Large intestine (tissue), 3 donors: ENCODE measurements at regions not wholly inside any gene's neighbourhood (a gene's known extent, or its start where the extent isn't known, plus 50 kb on each side); places are given as distances from the start of the nearest gene placed in this dataset.
A peak's percentile ranks its signal among the peaks of the same experiment; 100 is the strongest.
"Not testable (repeated sequence)": the region's sequence is repeated elsewhere in the genome, so short reads cannot be mapped to it uniquely, and the experiment has no call there.

ENCODE experiments used
- DNase-seq, 2 donors: peaks; one replicate each; pipeline versions ENCODE4 v3.0.0 to v3.0.0-alpha.2; 2013
- H3K27ac ChIP-seq: one replicate; pipeline ENCODE4 v1.5.1; 2013; ENCODE audit warnings: low read length
- H3K27me3 ChIP-seq: 2 replicates; pipeline ENCODE4 v1.6.1; 2013; ENCODE audit warnings: low read length; ENCODE audit not compliant: control insufficient read depth, insufficient read depth
- H3K36me3 ChIP-seq: 2 replicates; pipeline ENCODE4 v1.6.1; 2013; ENCODE audit warnings: low read length; ENCODE audit not compliant: control insufficient read depth, insufficient read depth
- H3K4me1 ChIP-seq: one replicate; pipeline ENCODE4 v1.6.1; 2013; ENCODE audit warnings: low read length; ENCODE audit not compliant: control insufficient read depth, insufficient read depth
- H3K4me3 ChIP-seq: one replicate; pipeline ENCODE4 v1.5.1; 2013; ENCODE audit warnings: low read length
- H3K9me3 ChIP-seq: one replicate; pipeline ENCODE4 v1.6.1; 2013; ENCODE audit warnings: mild to moderate bottlenecking, low read depth, low read length, moderate library complexity; ENCODE audit not compliant: control insufficient read depth
- WGBS: methylation state at CpG from one replicate; pipeline ENCODE4 v1.1.5; 2013; ENCODE audit warnings: low lambda C conversion rate; ENCODE audit not compliant: insufficient coverage; 5-methylcytosine and 5-hydroxymethylcytosine counted together

DNA sequence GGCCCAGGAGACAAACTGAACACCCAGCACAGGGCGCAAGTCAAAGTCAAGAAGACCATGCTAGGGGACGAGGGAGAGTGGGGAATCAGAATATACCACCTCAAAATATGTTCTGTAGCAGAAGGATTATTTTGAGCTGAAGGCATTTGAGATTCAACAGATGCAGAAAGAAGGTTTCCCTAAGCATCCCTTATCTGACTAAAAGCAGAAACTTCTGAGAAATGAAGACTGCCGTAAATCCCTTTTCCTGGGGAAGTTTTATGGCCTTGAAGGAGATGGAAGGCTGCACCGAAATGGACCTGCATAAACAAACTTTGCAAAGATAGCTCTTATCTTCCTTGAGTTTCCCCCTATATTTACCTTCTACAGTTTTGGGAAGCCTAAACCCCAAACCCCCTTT is 72.8 kb downstream of the PTTG1 start:
- Histone ChIP-seq H3K27ac (no peak overlapping the region), H3K4me1 (peaks cover 3% of the 10 kb centered on the region), H3K4me3 (no peak overlapping the region), H3K9me3 (no peaks in the 10 kb centered on the region), H3K27me3 (no peaks in the 10 kb centered on the region), H3K36me3 (no peaks in the 10 kb centered on the region)
- WGBS = 0% methylated on average over 1 of the region's 4 CpGs
- DNase-seq = no peak

GRCh38 chr5:160496334-160496733 is 74.7 kb downstream of the PTTG1 start:
- WGBS = no CpG with 5 or more reads among the region's 6 CpGs
- Histone ChIP-seq H3K27ac (no peak overlapping the region), H3K27me3 (no peaks in the 10 kb centered on the region), H3K36me3 (no peaks in the 10 kb centered on the region), H3K4me1 (peaks cover 3% of the 10 kb centered on the region), H3K4me3 (no peak overlapping the region), H3K9me3 (no peaks in the 10 kb centered on the region)
- DNase-seq = no peak

GRCh38 chr5:160496784-160497183 is 75.1 kb downstream of the PTTG1 start:
- Histone ChIP-seq H3K4me1 (peaks cover 3% of the 10 kb centered on the region), H3K36me3 (no peaks in the 10 kb centered on the region), H3K9me3 (no peaks in the 10 kb centered on the region), H3K27me3 (no peaks in the 10 kb centered on the region), H3K27ac (no peak overlapping the region), H3K4me3 (no peak overlapping the region)
- DNase-seq = no peak
- 100% methylated on average over 1 of the region's 5 CpGs for WGBS

DNA sequence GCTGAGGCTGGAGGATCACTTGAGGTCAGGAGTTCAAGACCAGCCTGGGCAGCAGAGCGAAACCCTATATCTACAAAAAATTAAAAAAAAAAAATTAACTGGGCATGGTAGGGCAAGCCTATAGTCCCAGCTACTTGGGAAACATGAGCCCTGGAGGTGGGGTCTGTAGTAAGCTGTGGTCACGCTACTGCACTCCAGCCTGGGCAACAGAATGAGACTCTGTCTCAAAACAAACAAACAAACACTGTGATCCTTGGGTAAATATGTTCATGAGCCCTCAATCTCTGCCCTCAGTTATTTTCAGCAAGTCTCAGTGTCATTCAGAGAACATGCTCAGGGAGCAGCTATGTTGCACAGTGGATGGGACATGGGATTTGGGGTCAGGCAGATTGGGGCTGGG is 76.2 kb downstream of the PTTG1 start:
- 100% methylated on average over 1 of the region's 2 CpGs for WGBS
- Histone ChIP-seq H3K4me1 (peaks cover 3% of the 10 kb centered on the region), H3K27ac (no peak overlapping the region), H3K27me3 (no peaks in the 10 kb centered on the region), H3K36me3 (no peaks in the 10 kb centered on the region), H3K9me3 (no peaks in the 10 kb centered on the region), H3K4me3 (no peak overlapping the region)
- no peak for DNase-seq

DNA sequence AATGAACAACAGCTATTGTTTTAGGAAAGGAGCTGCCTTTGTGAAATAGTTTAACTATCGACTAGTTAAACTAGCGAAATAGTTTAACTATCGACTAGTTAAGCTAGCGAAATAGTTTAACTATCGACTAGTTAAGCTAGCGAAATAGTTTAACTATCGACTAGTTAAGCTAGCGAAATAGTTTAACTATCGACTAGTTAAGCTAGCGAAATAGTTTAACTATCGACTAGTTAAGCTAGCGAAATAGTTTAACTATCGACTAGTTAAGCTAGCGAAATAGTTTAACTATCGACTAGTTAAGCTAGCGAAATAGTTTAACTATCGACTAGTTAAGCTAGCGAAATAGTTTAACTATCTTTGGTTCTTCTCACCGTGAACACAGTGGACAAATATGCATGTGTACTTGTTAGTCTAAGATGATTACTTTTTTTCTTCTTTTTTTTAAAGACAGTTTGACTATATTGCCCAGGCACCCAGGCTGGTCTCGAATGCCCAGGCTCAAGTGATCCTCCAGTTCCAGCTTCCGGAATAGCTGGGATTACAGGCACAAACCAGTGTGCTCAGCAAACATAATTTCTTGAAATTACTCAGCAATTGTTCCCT is 76.9 kb downstream of the PTTG1 start:
- not testable (repeated sequence) for H3K4me3 ChIP-seq, H3K36me3 ChIP-seq, DNase-seq, H3K9me3 ChIP-seq, H3K4me1 ChIP-seq, H3K27me3 ChIP-seq, H3K27ac ChIP-seq
- WGBS = 100% methylated on average over 1 of the region's 21 CpGs

DNA sequence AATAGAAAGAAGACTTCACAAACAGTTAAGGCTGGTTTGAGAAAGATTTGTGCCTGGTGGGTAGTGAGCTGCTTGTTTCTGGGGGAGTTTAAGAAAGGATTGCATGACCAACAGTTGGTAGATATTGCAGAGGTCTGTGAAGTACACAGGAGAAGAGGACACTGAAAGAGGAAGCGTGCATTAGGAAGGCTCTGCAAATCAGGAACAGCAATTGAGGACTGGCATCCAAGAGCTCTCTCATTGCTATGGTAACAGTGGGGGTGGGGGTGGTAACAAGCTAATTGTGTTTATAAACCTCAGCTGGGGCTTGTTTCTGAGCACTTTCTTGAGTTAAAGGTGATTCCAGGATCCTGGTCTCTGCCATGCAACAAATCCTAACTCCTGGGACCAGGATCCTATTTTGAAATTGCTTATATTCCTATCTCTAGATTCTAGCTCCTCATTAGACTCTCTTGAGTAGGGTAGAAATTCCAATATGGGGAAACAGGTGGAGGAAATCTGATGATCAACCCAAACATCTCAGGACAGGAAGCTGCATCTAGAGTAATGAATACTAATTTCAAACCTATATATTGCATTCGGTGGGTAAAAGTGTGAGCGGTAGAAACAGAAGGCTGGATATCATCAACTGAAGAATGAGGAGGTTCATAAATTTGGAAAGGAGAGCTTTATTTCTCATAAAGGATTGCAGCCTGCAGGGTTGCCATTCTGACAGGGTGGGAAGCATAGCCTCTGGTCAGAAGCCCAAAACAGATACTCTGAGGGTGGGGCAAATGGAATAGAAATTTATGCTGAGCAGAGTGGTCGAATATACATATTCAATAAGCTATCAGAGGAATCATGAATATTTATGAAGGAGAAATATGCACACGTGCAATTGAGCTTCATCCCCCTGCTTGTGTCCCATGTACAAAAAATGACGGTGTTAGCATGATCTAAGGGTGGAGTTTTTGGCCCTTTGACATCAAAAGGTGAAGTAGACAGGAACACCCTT is 79.4 kb downstream of the PTTG1 start:
- Histone ChIP-seq H3K36me3 (no peaks in the 10 kb centered on the region), H3K27me3 (no peaks in the 10 kb centered on the region), H3K27ac (no peak overlapping the region), H3K4me3 (no peak overlapping the region), H3K9me3 (no peaks in the 10 kb centered on the region), H3K4me1 (peaks cover 3% of the 10 kb centered on the region)
- WGBS = 100% methylated on average over 1 of the region's 6 CpGs
- DNase-seq = no peak

- Histone ChIP-seq H3K4me1 (no peaks in the 10 kb centered on the region), H3K4me3 (no peak overlapping the region), H3K27me3 (no peaks in the 10 kb centered on the region), H3K9me3 (no peaks in the 10 kb centered on the region), H3K27ac (no peak overlapping the region), H3K36me3 (no peaks in the 10 kb centered on the region)
- DNase-seq = no peak
- WGBS = no CpG with 5 or more reads among the region's 2 CpGs
Observed at GRCh38 chr5:160504906-160505305, 83.3 kb downstream of the PTTG1 start.

DNA sequence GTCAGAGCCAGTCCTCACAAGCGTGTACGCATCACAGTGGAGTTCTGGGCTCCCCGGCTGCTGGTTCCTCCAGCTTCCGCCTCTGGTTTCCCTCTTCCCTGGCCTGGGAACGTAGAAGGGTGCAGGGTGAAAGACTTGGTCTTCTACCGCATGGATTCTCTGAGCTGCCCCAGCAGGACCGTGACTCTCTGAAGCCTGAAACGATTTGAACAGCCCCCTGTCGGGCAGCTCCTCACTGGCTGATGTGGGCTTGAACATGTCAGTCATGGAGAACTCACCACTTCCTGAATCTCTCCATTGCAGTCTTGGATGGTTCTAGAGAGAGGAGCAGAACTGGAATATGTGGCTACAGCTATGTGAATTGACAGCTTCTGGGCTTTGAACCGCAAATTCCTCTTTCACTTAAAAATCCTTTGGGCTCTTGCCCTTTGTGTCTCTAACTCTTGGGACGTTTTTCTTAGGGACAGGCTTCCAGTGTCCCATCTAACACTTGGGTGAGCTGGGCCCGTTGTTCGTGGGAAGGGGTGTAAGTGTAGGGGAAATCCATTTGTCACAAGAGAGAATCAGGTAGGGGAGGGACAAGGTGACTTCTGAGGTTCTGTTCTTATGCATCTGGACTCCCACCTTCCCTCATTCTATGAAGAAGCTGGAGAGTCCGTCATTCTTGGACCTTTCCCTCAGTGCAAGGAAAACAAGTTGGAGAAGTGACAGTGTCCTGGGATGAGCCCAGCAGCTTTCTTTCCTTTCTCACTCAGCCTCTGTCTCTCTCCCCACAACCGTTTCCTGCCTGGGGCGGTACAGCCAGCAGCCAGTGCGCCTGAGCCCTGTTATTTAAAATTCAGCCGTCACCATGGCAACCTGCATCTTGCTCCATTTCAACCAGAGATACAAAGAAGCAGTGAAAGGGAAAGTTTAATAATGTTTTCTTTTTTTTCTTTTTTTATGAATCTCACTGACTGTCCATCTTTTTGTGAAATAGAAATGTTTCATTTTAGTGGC is 84.7 kb downstream of the PTTG1 start:
- no peak overlapping the region for H3K4me3 ChIP-seq
- H3K36me3 ChIP-seq = no peaks in the 10 kb centered on the region
- no peaks in the 10 kb centered on the region for H3K27me3 ChIP-seq
- no peaks in the 10 kb centered on the region for H3K4me1 ChIP-seq
- H3K27ac ChIP-seq = no peak overlapping the region
- no CpG with 5 or more reads among the region's 18 CpGs for WGBS
- no peaks in the 10 kb centered on the region for H3K9me3 ChIP-seq
- peak in 1 of 2 donors; percentile 28 for DNase-seq

DNA sequence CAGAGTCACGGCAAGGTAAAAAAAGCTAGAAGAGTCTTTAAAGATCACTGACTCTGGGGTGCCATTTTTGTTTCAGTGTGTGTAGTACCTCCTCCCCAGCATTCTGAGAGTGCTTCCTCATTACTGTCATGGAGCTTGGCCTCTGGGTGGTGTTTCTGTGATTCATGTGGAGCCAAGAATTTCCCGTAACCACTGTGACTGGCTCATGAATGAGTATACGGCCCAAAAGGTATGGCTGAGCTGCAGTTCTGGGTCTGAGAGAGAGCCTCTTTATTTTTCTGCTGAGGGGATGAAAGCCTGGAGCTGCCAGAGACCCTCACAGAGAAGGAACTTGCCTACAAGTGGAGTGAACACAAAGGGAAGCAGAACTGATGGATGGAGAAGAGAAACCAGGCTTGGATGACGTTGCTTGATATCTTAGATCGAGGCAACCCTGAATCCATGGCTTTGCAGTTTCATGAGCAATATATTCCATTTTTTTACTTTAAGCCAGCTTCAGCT is 85.6 kb downstream of the PTTG1 start:
- no peaks in the 10 kb centered on the region for H3K9me3 ChIP-seq
- no peak for DNase-seq
- no peak overlapping the region for H3K4me3 ChIP-seq
- no peak overlapping the region for H3K27ac ChIP-seq
- no peaks in the 10 kb centered on the region for H3K27me3 ChIP-seq
- no CpG with 5 or more reads among the region's 5 CpGs for WGBS
- H3K4me1 ChIP-seq = no peaks in the 10 kb centered on the region
- H3K36me3 ChIP-seq = no peaks in the 10 kb centered on the region
